GM12874 (cell line): ENCODE measurements at regions not wholly inside any gene's neighbourhood (a gene's known extent, or its start where the extent isn't known, plus 50 kb on each side); places are given as distances from the start of the nearest gene placed in this dataset.
A peak's percentile ranks its signal among the peaks of the same experiment; 100 is the strongest.

ENCODE experiments used
- TF ChIP-seq, protein P1 (sequence below): IDR thresholded peaks from 2 replicates; pipeline ENCODE4 v1.5.1; 2011; ENCODE audit warnings: low read depth, mild to moderate bottlenecking, control low read depth, low read length, moderate library complexity; ENCODE audit not compliant: insufficient read depth

DNA sequence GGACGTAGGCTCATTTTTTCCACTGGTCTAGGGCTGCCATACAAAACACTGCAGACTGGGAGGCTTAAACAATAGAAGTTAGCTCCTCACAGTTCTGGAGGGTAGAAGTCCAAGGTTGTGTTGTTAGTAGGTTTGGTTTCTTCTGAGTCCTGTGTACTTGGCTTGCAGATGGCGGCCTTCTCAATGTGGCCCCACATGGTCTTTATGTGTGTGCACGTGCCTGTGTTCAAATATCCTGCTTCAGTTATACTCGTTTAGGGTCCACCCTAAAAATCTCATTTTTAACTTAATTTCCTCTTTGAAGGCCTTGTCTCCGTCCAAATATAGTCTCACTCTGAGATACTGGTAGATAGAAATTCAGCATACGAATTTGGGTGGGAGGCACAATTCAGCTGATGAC lies 542.4 kb downstream of the HAPSTR1 start:
- TF ChIP-seq, protein P1, sequence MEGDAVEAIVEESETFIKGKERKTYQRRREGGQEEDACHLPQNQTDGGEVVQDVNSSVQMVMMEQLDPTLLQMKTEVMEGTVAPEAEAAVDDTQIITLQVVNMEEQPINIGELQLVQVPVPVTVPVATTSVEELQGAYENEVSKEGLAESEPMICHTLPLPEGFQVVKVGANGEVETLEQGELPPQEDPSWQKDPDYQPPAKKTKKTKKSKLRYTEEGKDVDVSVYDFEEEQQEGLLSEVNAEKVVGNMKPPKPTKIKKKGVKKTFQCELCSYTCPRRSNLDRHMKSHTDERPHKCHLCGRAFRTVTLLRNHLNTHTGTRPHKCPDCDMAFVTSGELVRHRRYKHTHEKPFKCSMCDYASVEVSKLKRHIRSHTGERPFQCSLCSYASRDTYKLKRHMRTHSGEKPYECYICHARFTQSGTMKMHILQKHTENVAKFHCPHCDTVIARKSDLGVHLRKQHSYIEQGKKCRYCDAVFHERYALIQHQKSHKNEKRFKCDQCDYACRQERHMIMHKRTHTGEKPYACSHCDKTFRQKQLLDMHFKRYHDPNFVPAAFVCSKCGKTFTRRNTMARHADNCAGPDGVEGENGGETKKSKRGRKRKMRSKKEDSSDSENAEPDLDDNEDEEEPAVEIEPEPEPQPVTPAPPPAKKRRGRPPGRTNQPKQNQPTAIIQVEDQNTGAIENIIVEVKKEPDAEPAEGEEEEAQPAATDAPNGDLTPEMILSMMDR: no peak

DNA sequence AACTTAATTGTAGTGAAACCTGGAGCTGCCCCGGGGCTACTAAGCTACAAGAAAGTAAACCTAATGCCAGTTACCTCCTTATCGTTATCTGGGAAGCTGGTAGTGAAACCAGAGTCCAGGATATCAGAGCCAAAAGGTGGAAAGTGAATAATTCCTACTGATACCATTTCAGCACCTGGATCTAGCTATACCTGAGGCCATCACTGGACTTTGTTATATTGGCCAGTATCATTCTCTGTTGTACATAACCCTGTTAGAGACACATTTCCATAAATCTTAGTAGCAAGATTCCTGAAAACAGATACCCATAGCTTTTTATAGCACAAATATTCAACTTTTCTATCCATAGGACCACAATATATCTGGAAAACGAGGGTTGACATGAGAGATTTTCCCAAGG lies 538.0 kb downstream of the GRIN2A start:
- TF ChIP-seq, protein P1: no peak

DNA sequence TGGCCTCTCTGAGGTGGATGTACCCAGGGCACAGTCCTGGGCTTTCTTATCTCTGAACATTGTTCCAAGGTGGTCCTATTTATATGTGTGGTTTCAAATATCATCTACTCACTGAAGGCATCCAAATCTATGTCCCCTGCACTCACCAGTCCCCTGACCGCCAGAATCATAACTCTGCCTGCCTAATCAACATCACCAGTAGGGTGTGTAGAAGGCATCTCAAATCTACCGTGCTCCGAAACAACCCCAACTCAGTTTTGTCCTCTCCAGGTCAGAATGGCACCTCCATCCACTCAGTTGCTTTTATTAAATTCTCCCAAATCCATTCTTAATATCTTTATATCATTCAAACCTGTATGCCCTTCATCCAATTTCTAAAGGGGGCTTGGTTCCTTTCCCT lies 536.3 kb downstream of the GRIN2A start:
- TF ChIP-seq, protein P1: no peak

DNA sequence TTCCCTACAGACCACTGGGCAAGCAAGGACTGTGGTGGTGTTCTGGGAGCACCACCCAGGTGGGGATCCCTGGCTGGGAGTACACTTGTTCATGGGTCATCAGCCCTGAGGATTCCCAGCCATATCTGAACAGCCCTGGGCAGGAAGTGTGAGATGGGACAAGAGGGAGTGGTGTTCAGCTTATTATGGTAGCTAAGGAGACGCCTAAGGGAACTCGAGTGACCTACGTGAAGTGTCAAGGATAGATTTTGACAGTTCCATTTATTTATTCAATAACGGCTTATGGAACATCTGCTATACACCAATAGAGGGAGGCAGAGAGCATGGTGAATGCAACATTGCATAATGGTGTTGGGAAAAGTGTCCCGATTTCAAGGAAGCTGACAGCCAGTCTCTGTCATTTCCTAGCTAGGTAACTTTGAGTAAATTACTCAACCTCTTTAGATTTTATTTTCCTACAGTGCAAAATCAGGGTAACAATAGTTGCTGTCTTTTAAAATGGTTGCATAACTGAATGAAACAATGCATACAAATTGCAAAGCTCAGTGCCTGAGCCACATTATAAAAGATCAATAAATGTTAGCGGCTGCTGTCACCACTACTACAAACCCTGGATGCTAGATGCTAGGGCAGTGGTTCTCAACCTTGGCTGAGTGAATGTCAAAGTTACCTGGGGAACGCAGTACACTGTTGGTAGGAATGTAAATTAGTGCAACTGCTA lies 534.1 kb downstream of the GRIN2A start:
- TF ChIP-seq, protein P1: peak; percentile 62; the same call in 1 of the 2 replicates

DNA sequence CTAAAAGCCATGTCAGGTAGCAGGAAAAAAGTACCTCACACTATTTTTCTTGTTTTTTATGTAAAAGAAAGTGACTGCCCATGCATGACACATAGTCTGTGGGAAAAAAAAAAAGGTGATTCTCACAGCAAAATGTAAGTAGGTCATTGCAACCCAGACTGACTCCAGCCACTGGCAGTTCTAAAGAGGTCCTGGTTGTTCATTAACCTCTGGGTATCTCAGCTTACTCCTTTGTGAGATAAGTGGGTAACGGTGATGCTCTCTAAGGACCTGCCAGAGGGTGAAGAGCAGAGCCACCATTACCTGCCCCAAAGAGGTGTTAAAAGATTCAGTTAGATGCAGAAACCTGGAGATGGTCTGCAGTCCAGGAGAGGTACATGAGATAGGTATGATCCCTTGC lies 531.9 kb downstream of the GRIN2A start:
- TF ChIP-seq, protein P1: no peak

DNA sequence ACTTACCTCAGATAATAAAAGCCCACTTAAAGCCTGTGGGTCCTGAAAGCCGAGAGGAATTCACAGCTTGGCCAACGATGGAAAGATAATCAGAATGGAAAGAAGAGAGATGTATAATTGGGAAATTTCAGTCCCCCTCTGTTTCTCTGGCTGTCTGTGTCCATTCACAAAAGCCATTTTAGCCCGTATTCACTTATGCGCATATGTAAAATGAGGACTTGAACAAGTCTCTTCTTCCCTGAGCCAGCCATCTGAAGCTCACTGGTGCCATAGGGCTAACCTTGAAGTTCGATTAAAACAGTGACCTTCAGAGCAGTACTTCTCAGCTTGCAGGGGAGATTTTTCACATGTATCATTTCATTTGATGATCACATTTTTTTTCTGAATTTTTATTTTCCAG lies 527.2 kb downstream of the GRIN2A start:
- TF ChIP-seq, protein P1: no peak

DNA sequence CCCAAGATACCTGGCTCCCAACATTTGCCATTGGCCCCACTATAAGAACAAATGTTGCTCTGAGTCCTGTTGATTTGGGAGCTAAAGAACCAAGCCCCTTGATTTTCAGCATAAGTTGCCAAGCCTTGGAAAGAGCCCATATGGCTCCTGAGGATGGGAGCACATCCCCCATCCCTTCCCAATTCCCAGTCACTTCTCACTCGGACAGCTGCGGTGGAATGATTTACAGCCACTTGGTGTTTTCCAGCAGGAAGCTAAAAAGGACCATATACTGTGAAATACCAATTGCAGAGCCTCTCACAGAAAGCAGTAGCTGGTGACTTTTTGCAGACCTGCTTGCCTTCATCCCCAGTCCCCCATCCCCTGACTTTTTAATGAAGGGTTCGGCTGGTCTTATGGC lies 524.6 kb downstream of the GRIN2A start:
- TF ChIP-seq, protein P1: no peak
